ENCODE measurements at regions not wholly inside any gene's neighbourhood (a gene's known extent, or its start where the extent isn't known, plus 50 kb on each side); places are given as distances from the start of the nearest gene placed in this dataset.

DNA sequence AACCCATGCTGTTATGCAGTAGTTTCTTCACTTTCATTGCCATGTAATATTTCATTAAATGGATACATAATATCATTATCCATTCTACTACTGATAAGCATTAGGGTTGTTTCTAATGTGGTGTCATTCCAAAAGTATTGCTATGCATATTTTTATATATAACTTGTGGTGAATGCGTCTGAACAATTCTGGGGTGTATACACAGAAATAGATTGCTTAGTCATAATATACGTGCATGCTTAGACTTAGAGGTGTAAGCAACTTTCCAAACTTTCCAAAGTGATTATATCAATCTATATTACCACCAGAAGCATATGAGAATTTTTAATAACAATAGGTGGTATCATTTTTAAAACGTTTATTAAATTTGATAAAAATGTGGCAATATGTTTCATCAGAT is 540.9 kb downstream of the DSC3 start:
- no peak overlapping the region for H2AFZ ChIP-seq (ENCODE audit: low read length)
- no peaks in the 10 kb centered on the region for H4K20me1 ChIP-seq (ENCODE audit: control insufficient read depth, extremely low read depth, insufficient read depth, low read length)
- no peak for DNase-seq (ENCODE audit: low read depth in 2 of 2)
- H3K9me3 ChIP-seq (ENCODE audit: control insufficient read depth, insufficient read depth, low read depth, low read length): no peaks in the 10 kb centered on the region
- no peak overlapping the region for H3K9ac ChIP-seq (ENCODE audit: insufficient read depth, low read length)
- H3K36me3 ChIP-seq (ENCODE audit: control insufficient read depth, insufficient read depth, low read length): no peaks in the 10 kb centered on the region
- TF ChIP-seq, protein P1, sequence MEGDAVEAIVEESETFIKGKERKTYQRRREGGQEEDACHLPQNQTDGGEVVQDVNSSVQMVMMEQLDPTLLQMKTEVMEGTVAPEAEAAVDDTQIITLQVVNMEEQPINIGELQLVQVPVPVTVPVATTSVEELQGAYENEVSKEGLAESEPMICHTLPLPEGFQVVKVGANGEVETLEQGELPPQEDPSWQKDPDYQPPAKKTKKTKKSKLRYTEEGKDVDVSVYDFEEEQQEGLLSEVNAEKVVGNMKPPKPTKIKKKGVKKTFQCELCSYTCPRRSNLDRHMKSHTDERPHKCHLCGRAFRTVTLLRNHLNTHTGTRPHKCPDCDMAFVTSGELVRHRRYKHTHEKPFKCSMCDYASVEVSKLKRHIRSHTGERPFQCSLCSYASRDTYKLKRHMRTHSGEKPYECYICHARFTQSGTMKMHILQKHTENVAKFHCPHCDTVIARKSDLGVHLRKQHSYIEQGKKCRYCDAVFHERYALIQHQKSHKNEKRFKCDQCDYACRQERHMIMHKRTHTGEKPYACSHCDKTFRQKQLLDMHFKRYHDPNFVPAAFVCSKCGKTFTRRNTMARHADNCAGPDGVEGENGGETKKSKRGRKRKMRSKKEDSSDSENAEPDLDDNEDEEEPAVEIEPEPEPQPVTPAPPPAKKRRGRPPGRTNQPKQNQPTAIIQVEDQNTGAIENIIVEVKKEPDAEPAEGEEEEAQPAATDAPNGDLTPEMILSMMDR (conservative IDR thresholded peaks at IDR 0.05 in 1 of 2, IDR thresholded peaks at IDR 0.05 in 1 of 2; ENCODE audit: low read depth in 1 of 2, low read length in 2 of 2): no peak
- no peak for TF ChIP-seq EZH2 (IDR thresholded peaks at IDR 0.05; ENCODE audit: low read length, missing control alignments)
- no peak overlapping the region for H3K4me3 ChIP-seq (replicated peaks in 1 of 4; ENCODE audit: control extremely low read depth in 1 of 4, insufficient read depth in 1 of 4, low read depth in 3 of 4, low read length in 4 of 4)
- H3K27ac ChIP-seq (ENCODE audit: insufficient read depth, low read length): no peak overlapping the region
- no peaks in the 10 kb centered on the region for H3K79me2 ChIP-seq (ENCODE audit: control insufficient read depth, insufficient read depth, low read length)
- no peaks in the 10 kb centered on the region for H3K27me3 ChIP-seq (ENCODE audit: control insufficient read depth, insufficient read depth, low read length)
- H3K4me2 ChIP-seq (ENCODE audit: extremely low read depth, insufficient read depth, low read length): no peak overlapping the region
- no peaks in the 10 kb centered on the region for H3K4me1 ChIP-seq (ENCODE audit: control insufficient read depth, extremely low read depth, insufficient read depth, low read length)

- Histone ChIP-seq H3K79me2 (ENCODE audit: control insufficient read depth, insufficient read depth, low read length) (no peaks in the 10 kb centered on the region), H3K4me2 (ENCODE audit: extremely low read depth, insufficient read depth, low read length) (no peak overlapping the region), H3K9ac (ENCODE audit: insufficient read depth, low read length) (no peak overlapping the region), H3K27ac (ENCODE audit: insufficient read depth, low read length) (no peak overlapping the region), H4K20me1 (ENCODE audit: control insufficient read depth, extremely low read depth, insufficient read depth, low read length) (no peaks in the 10 kb centered on the region), H3K4me1 (ENCODE audit: control insufficient read depth, extremely low read depth, insufficient read depth, low read length) (no peaks in the 10 kb centered on the region), H3K27me3 (ENCODE audit: control insufficient read depth, insufficient read depth, low read length) (no peaks in the 10 kb centered on the region), H3K9me3 (ENCODE audit: control insufficient read depth, insufficient read depth, low read depth, low read length) (no peaks in the 10 kb centered on the region), H3K4me3 (replicated peaks in 1 of 4; ENCODE audit: control extremely low read depth in 1 of 4, insufficient read depth in 1 of 4, low read depth in 3 of 4, low read length in 4 of 4) (no peak overlapping the region), H2AFZ (ENCODE audit: low read length) (no peak overlapping the region), H3K36me3 (ENCODE audit: control insufficient read depth, insufficient read depth, low read length) (no peaks in the 10 kb centered on the region)
- TF ChIP-seq, protein P1 (conservative IDR thresholded peaks at IDR 0.05 in 1 of 2, IDR thresholded peaks at IDR 0.05 in 1 of 2; ENCODE audit: low read depth in 1 of 2, low read length in 2 of 2): no peak
- TF ChIP-seq EZH2 (IDR thresholded peaks at IDR 0.05; ENCODE audit: low read length, missing control alignments): no peak
- no peak for DNase-seq (ENCODE audit: low read depth in 2 of 2)
Observed at GRCh38 chr18:30500240-30500945, 542.1 kb downstream of the DSC3 start.

DNA sequence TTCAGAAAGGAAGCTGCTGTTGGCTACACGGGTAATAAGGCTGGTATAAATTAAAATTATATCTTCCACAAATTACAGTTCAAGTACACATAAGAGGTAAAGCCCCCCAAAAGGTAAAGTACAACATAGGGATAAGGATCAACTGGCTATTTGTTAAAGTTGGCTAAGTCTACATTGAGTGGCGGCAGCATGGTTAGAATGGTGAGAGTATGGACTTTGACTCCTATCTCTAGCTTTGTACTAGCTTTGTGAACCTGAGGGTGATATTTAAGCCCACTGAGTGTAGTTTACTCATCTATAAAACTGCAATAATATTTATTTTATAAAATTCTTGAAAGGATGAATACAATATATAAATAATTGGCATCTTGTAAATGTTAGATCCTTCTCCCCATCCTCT is 542.8 kb downstream of the DSC3 start:
- no peak overlapping the region for H3K27ac ChIP-seq (ENCODE audit: insufficient read depth, low read length)
- no peak overlapping the region for H2AFZ ChIP-seq (ENCODE audit: low read length)
- no peak for DNase-seq (ENCODE audit: low read depth in 2 of 2)
- no peak overlapping the region for H3K9ac ChIP-seq (ENCODE audit: insufficient read depth, low read length)
- H3K4me3 ChIP-seq (replicated peaks in 1 of 4; ENCODE audit: control extremely low read depth in 1 of 4, insufficient read depth in 1 of 4, low read depth in 3 of 4, low read length in 4 of 4): no peak overlapping the region
- no peak overlapping the region for H3K4me2 ChIP-seq (ENCODE audit: extremely low read depth, insufficient read depth, low read length)
- H3K36me3 ChIP-seq (ENCODE audit: control insufficient read depth, insufficient read depth, low read length): no peaks in the 10 kb centered on the region
- TF ChIP-seq, protein P1 (conservative IDR thresholded peaks at IDR 0.05 in 1 of 2, IDR thresholded peaks at IDR 0.05 in 1 of 2; ENCODE audit: low read depth in 1 of 2, low read length in 2 of 2): no peak
- TF ChIP-seq EZH2 (IDR thresholded peaks at IDR 0.05; ENCODE audit: low read length, missing control alignments): no peak
- no peaks in the 10 kb centered on the region for H4K20me1 ChIP-seq (ENCODE audit: control insufficient read depth, extremely low read depth, insufficient read depth, low read length)
- H3K9me3 ChIP-seq (ENCODE audit: control insufficient read depth, insufficient read depth, low read depth, low read length): no peaks in the 10 kb centered on the region
- H3K79me2 ChIP-seq (ENCODE audit: control insufficient read depth, insufficient read depth, low read length): no peaks in the 10 kb centered on the region
- no peaks in the 10 kb centered on the region for H3K4me1 ChIP-seq (ENCODE audit: control insufficient read depth, extremely low read depth, insufficient read depth, low read length)
- no peaks in the 10 kb centered on the region for H3K27me3 ChIP-seq (ENCODE audit: control insufficient read depth, insufficient read depth, low read length)

Data from fibroblast of lung (primary cell).